ENCODE measurements at regions not wholly inside any gene's neighbourhood (a gene's known extent, or its start where the extent isn't known, plus 50 kb on each side); places are given as distances from the start of the nearest gene placed in this dataset.

DNA sequence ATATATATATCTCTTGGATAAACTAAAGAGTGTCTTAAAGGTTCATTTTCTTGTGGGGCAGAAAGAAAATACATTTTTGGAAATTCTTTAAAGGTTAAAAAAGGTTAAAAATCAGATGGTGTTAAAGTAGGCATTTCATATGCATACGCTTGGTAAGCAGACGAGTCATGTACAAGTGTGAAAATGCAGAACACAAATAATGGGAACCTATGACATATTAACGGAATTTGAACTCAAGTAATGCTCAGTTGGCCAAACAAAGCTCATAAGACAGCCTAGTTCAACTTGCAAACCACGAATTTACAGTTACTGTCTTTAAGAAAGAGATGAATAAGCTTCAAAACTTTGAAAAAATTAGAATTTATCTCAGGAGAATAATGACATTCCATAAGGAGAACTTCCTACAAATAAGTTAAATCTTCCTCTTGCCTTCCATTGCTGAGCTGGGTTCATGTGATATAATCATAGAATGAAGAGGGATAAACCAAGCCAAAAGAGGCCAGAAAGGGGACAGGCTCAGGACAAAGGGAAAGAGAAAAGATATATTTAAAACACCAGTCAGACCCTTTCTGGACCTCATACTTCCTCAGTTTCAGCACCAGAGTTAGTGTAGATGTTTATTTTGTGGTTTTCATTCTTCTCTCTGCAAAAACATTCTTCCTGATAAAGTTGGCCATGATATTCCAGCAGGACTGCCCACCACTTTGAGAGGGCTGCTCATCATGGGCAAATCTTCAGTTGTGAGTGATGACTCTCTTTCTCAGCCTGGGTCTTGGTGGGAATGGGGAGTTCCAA is 256.7 kb upstream of the CD180 start:
- H3K9me3 ChIP-seq (ENCODE audit: control insufficient read depth in 4 of 4, low read length in 3 of 4): no peaks in the 10 kb centered on the region
- H3K4me1 ChIP-seq (ENCODE audit: control insufficient read depth in 4 of 4, insufficient read depth in 4 of 4, low read length in 3 of 4): no peaks in the 10 kb centered on the region
- no peaks in the 10 kb centered on the region for H3K36me3 ChIP-seq (ENCODE audit: control insufficient read depth in 4 of 4, insufficient read depth in 3 of 4, low read depth in 1 of 4, low read length in 3 of 4)
- no peak overlapping the region for H3K4me3 ChIP-seq (ENCODE audit: low read depth in 1 of 3, low read length in 3 of 3)
- TF ChIP-seq RAD21 (IDR thresholded peaks at IDR 0.05) (no peak), FOXA2 (IDR thresholded peaks at IDR 0.05) (no peak), HNF4A (conservative IDR thresholded peaks at IDR 0.05) (no peak), SP1 (IDR thresholded peaks at IDR 0.05) (no peak), YY1 (IDR thresholded peaks at IDR 0.05) (no peak), RXRA (IDR thresholded peaks at IDR 0.05) (no peak)
- TF ChIP-seq, protein P1, sequence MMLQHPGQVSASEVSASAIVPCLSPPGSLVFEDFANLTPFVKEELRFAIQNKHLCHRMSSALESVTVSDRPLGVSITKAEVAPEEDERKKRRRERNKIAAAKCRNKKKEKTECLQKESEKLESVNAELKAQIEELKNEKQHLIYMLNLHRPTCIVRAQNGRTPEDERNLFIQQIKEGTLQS (IDR thresholded peaks at IDR 0.05): no peak
- TF ChIP-seq, protein P2, sequence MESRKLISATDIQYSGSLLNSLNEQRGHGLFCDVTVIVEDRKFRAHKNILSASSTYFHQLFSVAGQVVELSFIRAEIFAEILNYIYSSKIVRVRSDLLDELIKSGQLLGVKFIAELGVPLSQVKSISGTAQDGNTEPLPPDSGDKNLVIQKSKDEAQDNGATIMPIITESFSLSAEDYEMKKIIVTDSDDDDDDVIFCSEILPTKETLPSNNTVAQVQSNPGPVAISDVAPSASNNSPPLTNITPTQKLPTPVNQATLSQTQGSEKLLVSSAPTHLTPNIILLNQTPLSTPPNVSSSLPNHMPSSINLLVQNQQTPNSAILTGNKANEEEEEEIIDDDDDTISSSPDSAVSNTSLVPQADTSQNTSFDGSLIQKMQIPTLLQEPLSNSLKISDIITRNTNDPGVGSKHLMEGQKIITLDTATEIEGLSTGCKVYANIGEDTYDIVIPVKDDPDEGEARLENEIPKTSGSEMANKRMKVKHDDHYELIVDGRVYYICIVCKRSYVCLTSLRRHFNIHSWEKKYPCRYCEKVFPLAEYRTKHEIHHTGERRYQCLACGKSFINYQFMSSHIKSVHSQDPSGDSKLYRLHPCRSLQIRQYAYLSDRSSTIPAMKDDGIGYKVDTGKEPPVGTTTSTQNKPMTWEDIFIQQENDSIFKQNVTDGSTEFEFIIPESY (IDR thresholded peaks at IDR 0.05): no peak
- TF ChIP-seq, protein P3, sequence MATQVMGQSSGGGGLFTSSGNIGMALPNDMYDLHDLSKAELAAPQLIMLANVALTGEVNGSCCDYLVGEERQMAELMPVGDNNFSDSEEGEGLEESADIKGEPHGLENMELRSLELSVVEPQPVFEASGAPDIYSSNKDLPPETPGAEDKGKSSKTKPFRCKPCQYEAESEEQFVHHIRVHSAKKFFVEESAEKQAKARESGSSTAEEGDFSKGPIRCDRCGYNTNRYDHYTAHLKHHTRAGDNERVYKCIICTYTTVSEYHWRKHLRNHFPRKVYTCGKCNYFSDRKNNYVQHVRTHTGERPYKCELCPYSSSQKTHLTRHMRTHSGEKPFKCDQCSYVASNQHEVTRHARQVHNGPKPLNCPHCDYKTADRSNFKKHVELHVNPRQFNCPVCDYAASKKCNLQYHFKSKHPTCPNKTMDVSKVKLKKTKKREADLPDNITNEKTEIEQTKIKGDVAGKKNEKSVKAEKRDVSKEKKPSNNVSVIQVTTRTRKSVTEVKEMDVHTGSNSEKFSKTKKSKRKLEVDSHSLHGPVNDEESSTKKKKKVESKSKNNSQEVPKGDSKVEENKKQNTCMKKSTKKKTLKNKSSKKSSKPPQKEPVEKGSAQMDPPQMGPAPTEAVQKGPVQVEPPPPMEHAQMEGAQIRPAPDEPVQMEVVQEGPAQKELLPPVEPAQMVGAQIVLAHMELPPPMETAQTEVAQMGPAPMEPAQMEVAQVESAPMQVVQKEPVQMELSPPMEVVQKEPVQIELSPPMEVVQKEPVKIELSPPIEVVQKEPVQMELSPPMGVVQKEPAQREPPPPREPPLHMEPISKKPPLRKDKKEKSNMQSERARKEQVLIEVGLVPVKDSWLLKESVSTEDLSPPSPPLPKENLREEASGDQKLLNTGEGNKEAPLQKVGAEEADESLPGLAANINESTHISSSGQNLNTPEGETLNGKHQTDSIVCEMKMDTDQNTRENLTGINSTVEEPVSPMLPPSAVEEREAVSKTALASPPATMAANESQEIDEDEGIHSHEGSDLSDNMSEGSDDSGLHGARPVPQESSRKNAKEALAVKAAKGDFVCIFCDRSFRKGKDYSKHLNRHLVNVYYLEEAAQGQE (IDR thresholded peaks at IDR 0.05): no peak
- no peak overlapping the region for H3K9ac ChIP-seq (ENCODE audit: low read depth in 1 of 2, low read length in 2 of 2)
- 89% methylated on average over 4 of the region's 4 CpGs for WGBS
- no peak for DNase-seq (ENCODE audit: low spot score)
- no peaks in the 10 kb centered on the region for H3K27me3 ChIP-seq (ENCODE audit: control insufficient read depth in 4 of 4, insufficient read depth in 4 of 4, low read length in 3 of 4)
- H3K27ac ChIP-seq (ENCODE audit: low read depth in 1 of 2, low read length in 2 of 2): no peak overlapping the region

DNA sequence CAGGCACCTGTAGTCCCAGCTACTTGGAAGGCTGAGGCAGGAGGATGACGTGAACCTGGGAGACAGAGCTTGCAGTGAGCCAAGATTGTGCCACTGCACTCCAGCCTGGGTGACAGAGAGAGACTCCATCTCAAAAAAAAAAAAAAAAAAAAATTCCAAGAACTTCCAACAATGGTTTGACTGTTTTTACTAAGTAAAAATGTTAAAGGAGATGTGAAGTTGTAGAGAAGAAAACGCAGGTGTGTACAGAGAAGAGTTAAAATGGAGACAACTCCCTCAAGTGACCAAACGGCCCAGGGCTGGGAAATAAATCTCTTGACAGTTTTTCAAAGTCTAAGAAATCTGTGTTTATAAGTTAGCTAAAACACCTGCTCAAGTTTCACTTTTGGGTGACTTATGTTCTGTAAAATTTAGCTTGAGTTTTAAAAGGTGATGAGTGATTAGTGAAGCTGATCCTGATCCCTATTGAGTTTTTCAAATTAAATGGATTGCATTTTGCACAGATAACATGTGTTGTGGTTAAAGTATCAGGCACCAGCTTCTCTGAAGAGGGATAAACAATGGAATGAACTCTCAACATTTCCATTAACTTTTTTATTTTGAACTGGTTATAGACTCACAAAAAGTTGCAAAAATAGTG is 255.2 kb upstream of the CD180 start:
- DNase-seq (ENCODE audit: low spot score): no peak
- no peak overlapping the region for H3K4me3 ChIP-seq (ENCODE audit: low read depth in 1 of 3, low read length in 3 of 3)
- no peak overlapping the region for H3K27ac ChIP-seq (ENCODE audit: low read depth in 1 of 2, low read length in 2 of 2)
- H3K9me3 ChIP-seq (ENCODE audit: control insufficient read depth in 4 of 4, low read length in 3 of 4): no peaks in the 10 kb centered on the region
- TF ChIP-seq, protein P4, sequence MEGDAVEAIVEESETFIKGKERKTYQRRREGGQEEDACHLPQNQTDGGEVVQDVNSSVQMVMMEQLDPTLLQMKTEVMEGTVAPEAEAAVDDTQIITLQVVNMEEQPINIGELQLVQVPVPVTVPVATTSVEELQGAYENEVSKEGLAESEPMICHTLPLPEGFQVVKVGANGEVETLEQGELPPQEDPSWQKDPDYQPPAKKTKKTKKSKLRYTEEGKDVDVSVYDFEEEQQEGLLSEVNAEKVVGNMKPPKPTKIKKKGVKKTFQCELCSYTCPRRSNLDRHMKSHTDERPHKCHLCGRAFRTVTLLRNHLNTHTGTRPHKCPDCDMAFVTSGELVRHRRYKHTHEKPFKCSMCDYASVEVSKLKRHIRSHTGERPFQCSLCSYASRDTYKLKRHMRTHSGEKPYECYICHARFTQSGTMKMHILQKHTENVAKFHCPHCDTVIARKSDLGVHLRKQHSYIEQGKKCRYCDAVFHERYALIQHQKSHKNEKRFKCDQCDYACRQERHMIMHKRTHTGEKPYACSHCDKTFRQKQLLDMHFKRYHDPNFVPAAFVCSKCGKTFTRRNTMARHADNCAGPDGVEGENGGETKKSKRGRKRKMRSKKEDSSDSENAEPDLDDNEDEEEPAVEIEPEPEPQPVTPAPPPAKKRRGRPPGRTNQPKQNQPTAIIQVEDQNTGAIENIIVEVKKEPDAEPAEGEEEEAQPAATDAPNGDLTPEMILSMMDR (IDR thresholded peaks at IDR 0.05; ENCODE audit: low read depth, low read length, missing input control): no peak
- TF ChIP-seq TAF1 (conservative IDR thresholded peaks at IDR 0.05) (no peak), FOXA2 (IDR thresholded peaks at IDR 0.05) (no peak), RXRA (IDR thresholded peaks at IDR 0.05) (no peak), RAD21 (IDR thresholded peaks at IDR 0.05) (no peak), EGR1 (IDR thresholded peaks at IDR 0.05; ENCODE audit: low read depth in 2 of 2) (no peak), YY1 (IDR thresholded peaks at IDR 0.05) (no peak), GABPA (IDR thresholded peaks at IDR 0.05 in 1 of 2, conservative IDR thresholded peaks at IDR 0.05 in 1 of 2) (no peak), FOXA1 (IDR thresholded peaks at IDR 0.05) (no peak), HNF4A (conservative IDR thresholded peaks at IDR 0.05) (no peak)
- TF ChIP-seq, protein P1 (IDR thresholded peaks at IDR 0.05): no peak
- H3K27me3 ChIP-seq (ENCODE audit: control insufficient read depth in 4 of 4, insufficient read depth in 4 of 4, low read length in 3 of 4): no peaks in the 10 kb centered on the region
- WGBS: 87% methylated on average over 3 of the region's 3 CpGs
- H3K36me3 ChIP-seq (ENCODE audit: control insufficient read depth in 4 of 4, insufficient read depth in 3 of 4, low read depth in 1 of 4, low read length in 3 of 4): no peaks in the 10 kb centered on the region
- no peaks in the 10 kb centered on the region for H3K4me1 ChIP-seq (ENCODE audit: control insufficient read depth in 4 of 4, insufficient read depth in 4 of 4, low read length in 3 of 4)
- H3K9ac ChIP-seq (ENCODE audit: low read depth in 1 of 2, low read length in 2 of 2): no peak overlapping the region

Data from liver (tissue), 8 donors.